Lower lobe of right lung (tissue), 2 donors: ENCODE measurements at regions not wholly inside any gene's neighbourhood (a gene's known extent, or its start where the extent isn't known, plus 50 kb on each side); places are given as distances from the start of the nearest gene placed in this dataset.

ENCODE experiments used
- ATAC-seq, 2 donors: fragments of 200-7000 bp; cut with Tn5 transposase; one replicate each; pipeline ENCODE4 v1.9.1; 2020 to 2022; ENCODE audit warnings: mild to moderate bottlenecking in 2 of 2, moderate library complexity in 2 of 2
- DNase-seq: peaks from one replicate; pipeline ENCODE4 v3.0.0-alpha.2; 2020
- H3K27ac ChIP-seq: fragments of 200-600 bp; one replicate; pipeline ENCODE4 v1.8.0; 2022
- H3K27me3 ChIP-seq: fragments of 200-600 bp; one replicate; pipeline ENCODE4 v1.8.0; 2022; ENCODE audit warnings: low read depth
- H3K36me3 ChIP-seq: fragments of 200-600 bp; one replicate; pipeline ENCODE4 v1.8.0; 2022; ENCODE audit warnings: mild to moderate bottlenecking
- H3K4me1 ChIP-seq: fragments of 200-600 bp; one replicate; pipeline ENCODE4 v1.8.0; 2022
- H3K4me3 ChIP-seq: fragments of 200-600 bp; one replicate; pipeline ENCODE4 v1.8.0; 2022; ENCODE audit warnings: mild to moderate bottlenecking
- H3K9me3 ChIP-seq: fragments of 200-600 bp; one replicate; pipeline ENCODE4 v1.8.0; 2022
- CTCF ChIP-seq: fragments of 200-600 bp; IDR thresholded peaks from one replicate; pipeline ENCODE4 v1.8.0; 2022; ENCODE audit warnings: antibody characterized with exemption, mild to moderate bottlenecking
- intact Hi-C: fragments of 100-400 bp; cut with DNase I; formaldehyde crosslinking; loops from one replicate; pipeline ENCODE4 v1.11.0; 2022
- donor health status: DM: no; HTN: yes; CAD: no; lungs with severe emphysema.

- H3K27me3 ChIP-seq, result no peaks in the 10 kb centered on the region
- no peaks in the 10 kb centered on the region for H3K9me3 ChIP-seq
- ATAC-seq (no peak), DNase-seq (no peak)
- no peaks in the 10 kb centered on the region for H3K4me1 ChIP-seq
- H3K36me3 ChIP-seq, result no peaks in the 10 kb centered on the region
- intact Hi-C loops, result no loop called here
- H3K4me3 ChIP-seq, result no peak overlapping the region
- TF ChIP-seq CTCF, result no peak
- no peak overlapping the region for H3K27ac ChIP-seq
Observed at GRCh38 chr11:92750794-92751193, 218.7 kb upstream of the MTNR1B start.

GRCh38 chr11:92751594-92751993 lies 217.9 kb upstream of the MTNR1B start:
- Histone ChIP-seq H3K4me1 (no peaks in the 10 kb centered on the region), H3K36me3 (no peaks in the 10 kb centered on the region), H3K27ac (no peak overlapping the region), H3K27me3 (no peaks in the 10 kb centered on the region), H3K4me3 (no peak overlapping the region), H3K9me3 (no peaks in the 10 kb centered on the region)
- intact Hi-C loops, result no loop called here
- DNase-seq, result no peak
- TF ChIP-seq CTCF, result no peak
- ATAC-seq, result no peak

GRCh38 chr11:92752122-92752521 lies 217.3 kb upstream of the MTNR1B start:
- ATAC-seq (no peak), DNase-seq (no peak)
- TF ChIP-seq CTCF, result no peak
- H3K27ac ChIP-seq, result no peak overlapping the region
- no peaks in the 10 kb centered on the region for H3K27me3 ChIP-seq
- intact Hi-C loops, result no loop called here
- no peaks in the 10 kb centered on the region for H3K9me3 ChIP-seq
- H3K4me3 ChIP-seq, result no peak overlapping the region
- H3K4me1 ChIP-seq, result no peaks in the 10 kb centered on the region
- no peaks in the 10 kb centered on the region for H3K36me3 ChIP-seq

GRCh38 chr11:92753161-92753560 lies 216.3 kb upstream of the MTNR1B start:
- H3K4me1 ChIP-seq, result no peaks in the 10 kb centered on the region
- TF ChIP-seq CTCF, result no peak
- no peak overlapping the region for H3K4me3 ChIP-seq
- no peaks in the 10 kb centered on the region for H3K9me3 ChIP-seq
- intact Hi-C loops, result no loop called here
- H3K36me3 ChIP-seq, result no peaks in the 10 kb centered on the region
- ATAC-seq (no peak), DNase-seq (no peak)
- no peaks in the 10 kb centered on the region for H3K27me3 ChIP-seq
- H3K27ac ChIP-seq, result no peak overlapping the region

- intact Hi-C loops, result no loop called here
- ATAC-seq, result no peak
Observed at GRCh38 chr11:92758241-92758780, 211.1 kb upstream of the MTNR1B start.

More at GRCh38 chr11:92758241-92758780, 211.1 kb upstream of the MTNR1B start:
- DNase-seq, result no peak
- no peaks in the 10 kb centered on the region for H3K4me1 ChIP-seq
- H3K27ac ChIP-seq, result no peak overlapping the region
- no peak for TF ChIP-seq CTCF
- H3K27me3 ChIP-seq, result no peaks in the 10 kb centered on the region
- no peaks in the 10 kb centered on the region for H3K36me3 ChIP-seq
- H3K9me3 ChIP-seq, result no peaks in the 10 kb centered on the region
- no peak overlapping the region for H3K4me3 ChIP-seq
